NCI-H2196 treated with DMSO at 0.1 percent for 48 hours (cell line): ENCODE measurements at regions not wholly inside any gene's neighbourhood (a gene's known extent, or its start where the extent isn't known, plus 50 kb on each side); places are given as distances from the start of the nearest gene placed in this dataset.

Experiments
- DNase-seq: peaks from one replicate; lab custom pipeline; 2025; ENCODE audit not compliant: unreplicated experiment; lab: John Stamatoyannopoulos, UW

DNA sequence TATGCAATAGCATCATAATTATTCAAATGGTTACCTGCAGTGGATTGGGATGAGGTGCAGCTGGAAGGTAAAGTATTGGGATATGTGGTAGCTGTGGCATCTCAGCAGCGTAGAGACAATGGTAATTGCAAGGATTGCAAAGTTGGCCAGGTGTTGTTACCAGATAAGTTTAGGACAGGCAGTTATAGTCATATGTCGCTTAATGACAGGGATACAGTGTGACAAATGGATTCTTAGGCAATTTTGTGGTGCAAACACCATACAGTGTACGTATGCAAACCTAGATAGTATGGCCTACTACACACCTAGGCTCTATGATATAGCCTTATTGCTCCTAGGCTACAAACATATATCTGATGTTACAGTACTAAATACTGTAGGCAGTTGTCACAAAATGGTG is 163.5 kb upstream of the LYZL2 start:
- DNase-seq, result no peak

DNA sequence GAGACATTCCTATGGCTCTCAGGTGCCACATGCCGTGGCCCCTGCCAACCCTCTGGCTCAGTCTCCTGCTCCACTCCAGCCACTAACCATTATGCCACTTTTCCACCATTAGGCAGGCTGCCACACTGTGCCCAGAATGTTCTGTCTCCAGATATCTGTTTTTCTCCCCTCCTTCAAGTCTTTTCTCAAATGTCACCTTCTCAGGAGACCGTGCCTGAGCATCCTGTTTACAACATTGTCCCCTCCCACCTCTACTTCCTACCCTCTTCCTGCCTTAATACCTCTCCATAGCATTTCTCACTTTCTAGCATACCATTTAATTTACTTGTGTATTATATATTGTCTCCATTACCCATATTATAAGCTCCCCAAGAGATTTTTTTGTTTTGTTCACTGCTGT is 162.5 kb upstream of the LYZL2 start:
- no peak for DNase-seq

DNA sequence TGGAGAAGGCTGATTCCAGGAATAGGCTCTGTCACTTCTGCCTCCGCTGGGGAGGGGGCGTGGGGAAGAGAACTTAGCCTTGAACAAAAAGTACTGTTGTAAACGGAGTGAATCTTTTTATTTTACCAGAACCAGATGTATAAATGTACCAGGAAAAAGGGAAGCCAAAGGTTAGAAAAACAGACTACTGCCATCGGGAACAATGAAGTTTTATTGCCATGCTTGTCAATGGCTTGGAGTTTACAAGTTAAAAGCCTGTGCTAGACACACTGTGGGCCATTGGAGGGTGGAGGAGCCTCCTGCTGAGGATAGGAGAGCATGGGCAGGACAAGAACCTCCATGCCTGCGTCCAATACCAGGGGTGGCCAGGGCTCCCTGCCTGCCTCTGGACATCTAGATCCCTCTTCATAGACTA is 161.7 kb upstream of the LYZL2 start:
- DNase-seq, result no peak

DNA sequence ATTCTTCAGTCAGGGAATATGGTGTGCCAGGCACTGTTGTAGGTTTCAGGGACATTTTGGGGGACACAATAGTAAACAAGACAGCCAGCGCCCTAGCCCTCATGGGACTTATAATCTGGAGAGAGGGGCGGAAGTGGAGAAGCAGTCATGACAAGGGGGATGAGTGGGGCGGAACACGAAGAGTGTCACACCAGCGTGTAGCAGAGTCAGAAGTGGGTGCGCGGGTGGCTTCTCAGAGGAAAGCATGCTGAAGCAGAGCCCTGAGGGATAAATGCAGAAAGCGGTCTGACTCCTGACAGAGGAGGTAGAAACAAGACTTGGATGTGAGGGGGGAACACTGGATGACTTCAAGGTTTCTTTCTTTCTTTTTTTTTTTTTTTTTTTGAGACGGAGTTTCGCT is 160.3 kb upstream of the LYZL2 start:
- no peak for DNase-seq

DNA sequence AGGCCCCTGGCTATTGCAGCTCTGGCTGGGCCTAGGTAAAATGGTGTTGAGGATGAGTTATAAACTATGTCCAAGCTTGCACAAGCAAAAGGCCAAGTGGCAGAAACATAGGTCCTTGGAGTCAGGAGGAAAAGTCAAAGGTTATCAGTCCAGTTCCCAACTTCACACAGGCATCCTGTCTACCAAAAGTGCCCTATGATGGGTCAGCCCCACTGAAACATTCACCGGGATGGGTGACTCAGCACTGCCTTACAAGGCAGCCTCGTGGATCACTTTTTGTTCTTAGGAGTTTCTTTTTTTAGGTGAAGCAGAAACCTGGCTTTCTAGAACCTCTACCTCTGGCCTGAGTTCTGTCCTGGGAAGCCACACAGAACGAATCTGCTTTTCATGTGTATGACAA is 158.8 kb upstream of the LYZL2 start:
- DNase-seq, result no peak

DNA sequence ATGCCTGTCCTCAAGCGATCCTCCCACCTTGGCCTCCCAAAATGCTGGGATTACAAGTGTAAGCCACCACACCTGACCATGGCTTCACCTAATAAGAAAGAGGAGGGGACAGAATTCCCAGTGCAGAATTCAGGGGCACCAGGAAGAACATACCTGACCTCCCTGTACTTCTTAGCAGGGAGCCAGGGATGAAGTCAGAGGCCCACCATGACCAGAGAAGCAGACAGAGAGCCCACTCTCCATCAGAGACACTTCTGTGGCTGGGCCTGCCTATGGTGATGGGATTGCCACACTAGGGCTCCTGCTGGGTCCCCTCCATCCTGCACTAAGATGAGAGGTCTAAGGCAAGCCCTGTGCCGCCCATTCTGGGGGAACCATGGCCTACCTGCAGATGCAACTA is 157.4 kb upstream of the LYZL2 start:
- no peak for DNase-seq

DNA sequence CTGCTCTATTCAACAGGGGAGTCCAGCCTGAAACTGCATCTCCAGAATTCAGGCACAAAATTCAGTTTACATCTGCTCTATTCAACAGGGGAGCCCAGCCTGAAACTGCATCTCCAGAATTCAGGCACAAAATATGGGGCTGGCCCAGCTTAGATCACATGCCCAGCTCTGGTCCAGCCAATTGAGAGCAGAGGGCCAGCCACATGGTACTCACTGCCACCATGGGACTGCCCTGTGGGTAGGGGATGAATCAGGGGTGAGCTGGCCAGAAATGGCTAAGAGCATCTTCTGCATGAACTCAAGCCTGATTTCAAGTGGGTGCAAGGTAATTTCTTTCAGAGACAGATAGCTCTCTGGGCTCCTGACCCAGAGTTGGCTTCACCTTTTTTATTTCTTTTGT is 156.6 kb upstream of the LYZL2 start:
- no peak for DNase-seq

DNA sequence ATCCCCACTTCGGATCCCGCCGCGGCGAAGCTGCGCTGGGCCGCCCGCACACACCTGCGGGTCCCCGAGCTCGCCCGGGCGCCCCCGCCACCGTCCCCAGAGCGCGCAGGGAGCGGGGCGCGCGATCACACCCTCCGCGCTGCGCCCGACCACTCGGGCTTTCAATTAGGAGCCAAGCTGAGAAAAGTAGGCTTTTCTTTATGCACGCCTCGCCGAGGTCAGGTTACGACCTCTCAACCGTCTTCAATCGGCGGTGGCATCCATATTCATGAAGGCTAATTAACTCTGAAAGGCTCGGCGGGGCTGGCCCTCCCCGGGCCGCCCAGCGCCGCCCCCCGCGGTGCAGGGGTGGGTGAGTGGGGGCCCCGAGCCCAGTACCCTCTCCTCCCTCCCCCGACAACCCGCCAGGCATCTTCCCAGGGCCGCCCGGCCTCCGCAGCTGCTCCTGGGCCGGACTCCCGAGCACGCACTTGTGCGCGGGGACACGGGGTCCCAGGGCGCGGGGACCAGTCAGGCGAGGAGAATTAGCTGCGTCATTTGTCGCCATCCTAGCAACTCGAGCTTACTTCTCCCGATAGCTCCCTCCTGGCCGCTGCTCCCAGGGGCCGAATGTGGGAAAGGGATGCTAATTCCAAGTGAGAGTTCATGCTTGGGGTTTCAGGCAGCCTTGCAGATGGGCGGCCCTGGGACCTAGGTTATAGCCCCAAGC is 155.5 kb upstream of the LYZL2 start:
- DNase-seq, result peak; percentile 54

DNA sequence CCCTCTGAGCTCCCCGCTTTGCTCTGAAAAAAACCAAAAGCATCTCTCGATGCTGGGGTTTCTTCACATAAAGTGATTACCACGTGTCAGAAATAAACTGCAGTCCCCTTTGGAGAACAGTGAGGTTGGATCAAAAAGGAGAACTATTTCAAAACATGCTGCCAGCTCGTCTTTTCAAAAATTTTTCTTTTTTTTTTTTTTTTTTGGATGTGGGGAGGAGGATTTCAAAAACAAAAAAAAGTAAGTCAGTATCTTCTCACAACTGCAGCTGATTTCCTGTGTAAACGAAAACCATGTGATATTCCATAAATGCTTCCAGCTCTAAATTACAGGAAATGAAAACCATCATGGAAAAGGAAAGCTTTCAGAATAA is 155.0 kb upstream of the LYZL2 start:
- no peak for DNase-seq

DNA sequence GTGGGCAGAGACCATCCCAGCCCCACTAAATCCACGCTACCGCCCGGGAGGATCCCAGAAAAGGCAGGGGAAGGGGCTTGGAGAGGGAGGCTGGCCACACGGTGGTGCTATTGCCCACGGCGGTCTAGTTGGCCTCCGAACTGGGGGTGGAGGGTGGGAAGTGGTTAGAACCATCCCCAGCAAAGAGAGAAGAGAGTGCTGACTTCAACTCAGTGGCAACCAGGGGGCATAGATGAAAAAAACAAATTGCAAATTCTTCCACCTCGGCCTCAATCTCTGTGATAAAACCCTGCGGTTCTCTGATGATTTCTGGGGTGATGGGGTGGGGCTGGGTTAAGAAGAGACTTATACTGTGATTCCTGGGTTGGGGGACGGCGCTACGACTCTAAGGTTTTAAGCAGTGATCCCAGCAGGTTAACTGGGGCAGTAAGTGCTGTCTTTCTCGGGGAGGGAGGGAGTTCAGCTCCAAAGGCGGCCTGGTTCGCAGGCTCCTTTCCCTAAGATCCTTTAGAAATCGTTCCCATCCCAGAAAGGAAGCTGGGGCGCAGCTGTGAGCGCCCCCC is 154.5 kb upstream of the LYZL2 start:
- peak; percentile 49 for DNase-seq

DNA sequence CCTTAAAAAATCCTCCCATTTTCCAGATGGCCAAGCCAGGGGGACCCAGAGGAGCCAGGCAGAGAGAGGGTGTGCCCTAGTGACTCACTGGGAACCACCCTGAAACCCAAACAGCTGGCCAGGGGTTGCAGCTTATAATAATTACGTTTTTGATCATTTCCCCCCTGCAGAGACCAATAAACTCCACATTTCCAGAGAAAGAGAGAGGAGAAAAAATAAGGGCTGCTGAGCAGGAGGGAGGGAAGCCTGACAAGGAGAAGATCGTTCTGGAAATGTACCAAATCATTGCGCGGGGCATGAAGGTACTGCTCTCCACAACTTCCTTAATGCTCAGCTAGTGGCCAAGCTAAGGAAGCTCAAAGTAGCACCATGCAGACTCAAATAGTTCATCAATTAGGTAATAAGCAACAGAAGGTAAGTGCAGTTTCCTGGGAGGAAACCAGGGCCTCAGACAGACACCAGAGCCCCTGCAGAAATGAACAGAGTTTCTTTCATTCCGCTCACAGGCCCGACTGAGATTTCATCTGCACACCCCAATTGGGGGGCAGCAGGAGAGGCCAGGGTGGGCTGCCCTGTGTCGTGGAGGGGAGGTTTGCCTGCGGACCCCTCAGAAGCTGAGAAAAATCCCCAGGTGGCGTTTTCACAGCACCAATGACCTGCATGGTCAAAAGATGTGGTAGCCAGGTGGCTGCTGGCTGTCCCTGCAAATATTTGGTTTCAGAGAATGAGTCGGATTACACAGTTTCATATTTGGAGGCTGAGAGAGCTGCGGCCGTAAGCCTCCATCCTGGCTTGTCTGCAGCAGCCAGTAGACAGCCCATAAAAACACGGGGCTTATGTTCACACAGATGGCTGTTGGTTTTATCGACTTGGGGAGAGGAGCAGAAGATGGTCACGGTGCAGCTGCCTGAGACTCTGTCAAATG is 153.2 kb upstream of the LYZL2 start:
- no peak for DNase-seq

DNA sequence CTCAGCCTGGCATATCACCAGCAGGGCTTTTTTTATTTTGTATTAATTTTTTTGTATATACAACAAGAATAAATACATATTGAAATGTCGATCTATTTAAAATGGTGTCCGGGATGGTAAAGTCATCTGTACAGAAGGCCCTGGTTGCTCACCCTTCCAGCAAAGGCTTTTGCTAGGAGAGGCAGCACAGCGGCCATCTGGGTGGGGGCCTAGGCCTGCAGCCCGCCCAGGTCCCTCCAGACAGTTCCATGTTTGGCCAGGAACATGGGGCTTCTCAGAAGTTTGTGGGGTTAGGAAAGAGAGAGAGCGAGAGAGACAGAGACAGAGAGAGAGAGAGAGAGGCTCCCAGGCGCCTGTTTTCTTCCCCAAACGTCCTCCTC is 152.6 kb upstream of the LYZL2 start:
- DNase-seq, result no peak

DNA sequence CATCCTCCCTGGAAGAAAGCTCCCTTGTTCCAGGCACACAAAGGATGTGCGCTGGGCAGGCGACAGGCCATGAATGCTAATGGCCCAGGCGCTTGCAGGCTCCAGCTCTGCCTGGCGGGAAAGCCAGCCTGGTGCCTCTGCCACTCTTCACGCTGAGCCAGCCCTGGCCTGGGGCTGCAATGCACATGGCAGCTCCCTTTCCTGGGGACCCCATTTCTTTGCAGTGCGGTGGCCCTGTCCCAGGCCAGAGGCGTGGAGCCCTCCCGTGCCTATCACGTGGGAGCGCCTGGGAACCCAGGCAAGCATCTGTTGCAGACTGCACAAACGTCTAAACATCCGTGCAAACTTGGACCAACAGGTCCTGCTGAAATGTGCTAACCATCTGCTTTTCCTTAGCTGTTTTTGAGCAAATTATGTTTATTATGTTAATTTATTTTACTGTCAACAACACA is 152.1 kb upstream of the LYZL2 start:
- DNase-seq, result no peak

DNA sequence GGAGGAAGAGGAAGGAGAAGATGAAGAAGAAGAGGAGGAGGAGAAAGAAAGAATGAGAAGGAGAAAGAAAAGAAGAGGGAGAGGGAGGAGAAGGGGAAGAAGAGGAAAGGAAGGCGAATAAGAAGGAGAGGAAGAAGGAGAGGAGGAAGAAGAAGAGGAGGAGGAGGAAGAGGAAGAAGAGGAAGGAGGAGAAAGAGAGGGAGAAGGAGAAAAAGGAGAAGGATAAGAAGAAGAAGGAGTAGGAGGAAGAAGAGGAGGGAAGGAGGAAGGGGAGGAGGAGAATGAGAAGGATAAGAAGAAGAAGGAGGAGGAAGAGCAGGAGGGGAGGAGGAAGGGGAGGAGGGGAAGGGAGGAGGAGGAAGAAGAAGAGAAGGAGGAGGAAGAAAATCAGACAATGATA is 149.2 kb upstream of the LYZL2 start:
- DNase-seq, result no peak

DNA sequence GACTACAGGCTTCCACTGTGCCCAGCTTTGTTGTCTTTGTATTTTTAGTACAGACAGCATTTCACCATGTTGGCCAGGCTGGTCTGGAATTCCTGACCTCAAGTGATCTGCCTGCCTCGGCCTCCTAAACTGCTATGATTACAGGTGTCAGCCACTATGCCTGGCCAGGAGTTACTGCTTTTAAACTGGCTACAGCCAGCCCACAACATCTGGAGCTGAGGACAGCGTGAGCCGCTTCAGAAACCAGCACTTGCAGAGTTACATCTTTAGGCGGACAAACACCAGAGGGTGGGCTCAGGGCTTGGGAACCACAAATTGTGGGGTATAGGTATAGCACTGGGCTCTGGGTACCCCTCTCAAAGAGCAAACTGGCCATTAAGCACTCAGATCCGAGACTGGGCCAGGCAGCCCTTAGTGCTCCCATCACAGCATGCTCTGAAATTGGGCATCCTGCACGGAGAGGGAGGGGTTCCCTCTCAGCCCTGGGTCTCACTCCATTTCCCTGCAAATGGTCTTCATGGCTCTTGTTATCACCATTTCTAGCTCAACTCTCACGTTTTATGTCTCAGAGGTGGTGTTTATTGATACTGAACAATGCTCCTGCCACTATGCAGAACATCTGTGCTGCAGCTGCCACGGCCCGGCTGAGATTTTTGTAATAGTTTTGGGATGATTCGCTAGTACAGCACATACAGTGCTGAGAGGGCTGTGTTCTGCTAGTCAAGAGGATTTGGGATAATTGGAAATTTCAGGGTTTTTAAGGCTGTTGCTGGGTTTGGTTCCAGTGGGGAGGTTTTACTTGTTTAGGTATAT is 146.4 kb upstream of the LYZL2 start:
- DNase-seq, result no peak

DNA sequence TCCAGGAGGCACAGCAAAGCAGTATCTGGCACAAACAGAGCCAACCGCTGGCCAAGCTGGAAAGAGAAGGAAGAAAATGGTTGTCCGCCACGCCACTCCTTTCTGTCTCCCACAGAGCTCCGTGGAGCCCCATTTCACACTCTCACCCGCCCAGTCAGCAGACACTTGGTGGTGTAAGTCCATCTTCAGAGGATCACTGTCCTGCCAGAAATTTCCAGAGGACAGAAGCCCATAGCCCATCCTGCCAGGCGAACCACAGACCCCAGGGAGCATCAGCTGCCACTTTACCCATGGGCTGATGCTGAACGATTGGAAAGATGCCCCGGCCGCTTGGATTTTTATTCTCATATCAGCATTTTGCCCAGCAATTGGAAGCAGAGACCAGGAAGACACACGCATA is 144.7 kb upstream of the LYZL2 start:
- DNase-seq, result no peak

DNA sequence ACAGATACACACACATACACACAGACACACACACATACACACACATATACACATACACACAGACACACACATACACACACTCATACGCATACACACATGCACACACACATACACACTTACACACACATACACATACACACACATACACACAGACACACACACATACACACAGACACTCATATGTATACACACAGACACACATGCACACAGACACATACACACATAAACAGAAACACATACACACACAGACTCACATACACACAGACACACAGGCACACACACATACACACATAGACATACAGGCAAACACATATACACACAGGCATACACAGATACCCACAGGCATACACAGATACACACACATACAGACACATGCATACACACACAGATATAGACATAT is 143.9 kb upstream of the LYZL2 start:
- DNase-seq, result no peak

DNA sequence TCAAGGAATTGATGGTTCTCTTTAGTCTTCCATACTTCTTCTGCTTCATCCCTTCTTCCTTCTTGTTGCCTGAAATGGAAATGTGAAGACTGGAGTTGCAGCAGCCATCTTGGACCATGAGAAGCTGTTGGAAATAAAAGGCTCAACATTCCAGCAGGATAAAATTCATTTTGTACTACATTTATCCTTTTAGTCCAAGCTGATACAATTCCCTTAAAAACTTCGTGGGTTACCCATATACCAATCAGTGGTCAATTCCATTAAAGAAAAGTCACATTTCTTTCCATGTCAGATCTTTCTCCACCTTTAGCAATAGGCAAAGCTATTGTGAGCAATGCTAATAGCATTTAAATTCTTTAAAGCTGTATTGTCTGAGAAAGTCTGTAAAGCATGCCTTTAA is 141.3 kb upstream of the LYZL2 start:
- no peak for DNase-seq

DNA sequence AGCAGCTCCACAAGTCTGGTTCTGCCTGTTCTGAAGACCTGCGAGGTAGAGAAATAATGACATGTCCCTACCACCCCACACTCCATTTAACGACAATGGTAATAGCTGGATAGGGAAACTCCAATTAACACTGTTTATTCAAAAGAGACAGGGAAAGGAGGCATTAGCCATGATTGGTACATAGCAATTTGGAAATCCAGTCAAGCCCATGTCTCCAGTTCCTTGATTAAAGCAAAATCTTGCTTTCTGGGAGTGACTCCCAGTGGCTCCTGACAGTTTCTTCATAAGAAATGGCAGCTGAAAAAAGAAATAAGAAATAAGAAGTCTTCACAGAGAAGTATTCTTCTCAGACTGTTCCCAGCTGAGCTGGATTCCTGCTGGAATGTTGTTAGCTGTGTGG is 140.7 kb upstream of the LYZL2 start:
- DNase-seq, result no peak

DNA sequence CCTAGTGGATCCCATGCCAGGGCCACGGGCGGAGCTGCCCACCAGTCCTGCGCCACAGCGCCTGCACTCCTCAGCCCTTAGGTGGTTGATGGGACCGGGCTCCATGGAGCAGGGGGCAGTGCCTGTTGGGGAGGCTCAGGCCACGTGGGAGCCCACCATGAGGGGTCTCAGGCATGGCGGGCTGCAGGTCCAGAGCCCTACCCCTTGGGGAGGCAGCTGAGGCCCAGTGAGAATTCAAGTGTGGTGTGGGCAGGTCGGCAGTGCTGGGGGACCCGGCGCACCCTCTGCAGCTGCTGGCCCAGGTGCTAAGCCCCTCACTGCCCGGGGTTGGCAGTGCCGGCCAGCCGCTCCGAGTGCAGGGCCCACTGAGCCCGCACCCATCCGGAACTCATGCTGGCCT is 139.8 kb upstream of the LYZL2 start:
- no peak for DNase-seq

DNA sequence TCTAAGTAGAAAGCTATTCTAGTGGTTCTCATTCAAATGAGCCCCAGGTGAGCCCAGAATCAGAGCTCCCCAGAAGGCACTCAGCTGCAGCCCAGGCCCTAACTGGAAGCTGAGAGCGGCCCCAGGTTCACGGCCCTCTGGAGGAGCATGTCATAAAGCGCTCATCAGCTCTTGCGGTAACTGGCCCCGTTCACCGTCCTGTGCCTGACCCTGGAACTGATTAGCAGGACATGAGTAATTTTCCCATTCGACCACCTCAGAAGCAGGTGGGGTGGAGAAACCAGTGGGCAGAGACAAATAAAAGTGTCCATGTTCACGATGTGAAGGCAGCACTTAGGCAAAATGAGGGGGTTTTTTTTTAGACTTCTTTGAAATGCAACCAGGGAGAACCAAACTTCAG is 136.1 kb upstream of the LYZL2 start:
- DNase-seq, result no peak
